OCI-LY1 (cell line): ENCODE measurements at regions not wholly inside any gene's neighbourhood (a gene's known extent, or its start where the extent isn't known, plus 50 kb on each side); places are given as distances from the start of the nearest gene placed in this dataset.

Experiments
- EZH2 ChIP-seq: fragments of 200-600 bp; sonication (generic), shearing (Covaris generic); IDR thresholded peaks from 2 replicates; pipeline ENCODE4 v1.8.0; 2017; ENCODE audit warnings: borderline replicate concordance, mixed run types, mild to moderate bottlenecking, antibody characterized with exemption, low read length, moderate library complexity, mixed read lengths
- TF ChIP-seq, protein P1 (sequence below): fragments of 200-600 bp; sonication (generic), shearing (Covaris generic); IDR thresholded peaks from 2 replicates; pipeline ENCODE4 v1.5.1; 2017; ENCODE audit warnings: mild to moderate bottlenecking, antibody characterized with exemption, low read length, moderate library complexity, mixed read lengths

DNA sequence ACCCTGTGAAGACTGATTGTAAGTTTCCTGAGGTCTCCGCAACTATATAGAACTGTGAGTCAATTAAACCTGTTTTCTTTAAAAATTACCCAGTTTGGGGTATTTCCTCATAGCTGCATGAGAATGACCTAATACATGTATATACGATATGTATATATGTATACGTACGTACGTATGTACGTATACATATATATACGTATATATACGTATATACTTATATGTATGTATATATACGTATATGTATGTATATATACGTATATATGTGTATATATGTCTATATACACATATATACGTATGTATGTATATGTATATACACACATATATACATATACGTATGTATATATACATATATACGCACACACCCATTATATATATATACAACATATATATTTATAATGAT lies 1153.0 kb upstream of the CDH18 start:
- TF ChIP-seq, protein P1, sequence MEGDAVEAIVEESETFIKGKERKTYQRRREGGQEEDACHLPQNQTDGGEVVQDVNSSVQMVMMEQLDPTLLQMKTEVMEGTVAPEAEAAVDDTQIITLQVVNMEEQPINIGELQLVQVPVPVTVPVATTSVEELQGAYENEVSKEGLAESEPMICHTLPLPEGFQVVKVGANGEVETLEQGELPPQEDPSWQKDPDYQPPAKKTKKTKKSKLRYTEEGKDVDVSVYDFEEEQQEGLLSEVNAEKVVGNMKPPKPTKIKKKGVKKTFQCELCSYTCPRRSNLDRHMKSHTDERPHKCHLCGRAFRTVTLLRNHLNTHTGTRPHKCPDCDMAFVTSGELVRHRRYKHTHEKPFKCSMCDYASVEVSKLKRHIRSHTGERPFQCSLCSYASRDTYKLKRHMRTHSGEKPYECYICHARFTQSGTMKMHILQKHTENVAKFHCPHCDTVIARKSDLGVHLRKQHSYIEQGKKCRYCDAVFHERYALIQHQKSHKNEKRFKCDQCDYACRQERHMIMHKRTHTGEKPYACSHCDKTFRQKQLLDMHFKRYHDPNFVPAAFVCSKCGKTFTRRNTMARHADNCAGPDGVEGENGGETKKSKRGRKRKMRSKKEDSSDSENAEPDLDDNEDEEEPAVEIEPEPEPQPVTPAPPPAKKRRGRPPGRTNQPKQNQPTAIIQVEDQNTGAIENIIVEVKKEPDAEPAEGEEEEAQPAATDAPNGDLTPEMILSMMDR, result no peak
- no peak for TF ChIP-seq EZH2
